Bronchial epithelial cell (primary cell): ENCODE measurements at regions not wholly inside any gene's neighbourhood (a gene's known extent, or its start where the extent isn't known, plus 50 kb on each side); places are given as distances from the start of the nearest gene placed in this dataset.

Source experiments
- DNase-seq: peaks from one replicate; pipeline ENCODE4 v3.0.0-alpha.2; 2010; ENCODE audit warnings: low read depth
- FAIRE-seq: peaks from 2 replicates; lab custom pipeline; 2011; peaks lifted over from hg19 to GRCh38; lab: Jason Lieb, UNC
- H3K27me3 ChIP-seq: 2 replicates; pipeline ENCODE4 v1.5.1; 2011; ENCODE audit warnings: low read length; ENCODE audit not compliant: control insufficient read depth, insufficient read depth
- H3K36me3 ChIP-seq: 2 replicates; pipeline ENCODE4 v1.5.1; 2011; ENCODE audit warnings: low read length; ENCODE audit not compliant: control insufficient read depth, insufficient read depth
- H3K4me3 ChIP-seq: 2 replicates; pipeline ENCODE4 v1.5.1; 2011; ENCODE audit warnings: mild to moderate bottlenecking, low read depth, low read length, control low read depth
- CTCF ChIP-seq: IDR thresholded peaks from 2 replicates; pipeline ENCODE4 v1.5.1; 2011; ENCODE audit warnings: mild to moderate bottlenecking, moderate library complexity, low read length, control low read depth, inconsistent platforms; ENCODE audit not compliant: insufficient read depth, severe bottlenecking

DNA sequence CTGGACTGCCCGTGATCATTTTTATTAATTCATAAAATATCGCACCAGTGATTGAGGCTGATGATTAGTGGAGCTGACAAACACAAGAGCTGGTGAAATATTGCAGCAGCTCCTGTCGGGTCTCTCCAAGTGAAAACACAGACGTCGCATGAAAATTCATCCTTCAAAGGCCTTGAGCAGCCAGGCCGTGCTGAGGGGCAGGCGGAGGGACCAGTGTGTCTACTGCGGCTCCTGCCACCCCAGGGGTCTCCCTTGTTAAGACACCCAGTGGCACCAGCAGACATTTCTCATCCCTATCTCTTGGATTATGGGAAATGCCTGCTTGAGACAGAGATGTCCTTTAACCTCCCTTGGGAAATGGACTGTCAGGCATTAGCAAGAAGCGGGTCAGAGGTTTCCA lies 289.4 kb upstream of the TLE3 start:
- Histone ChIP-seq H3K36me3 (no peaks in the 10 kb centered on the region), H3K27me3 (peaks cover 1% of the 10 kb centered on the region), H3K4me3 (no peak overlapping the region)
- DNase-seq, result no peak
- no peak for FAIRE-seq
- no peak for TF ChIP-seq CTCF

DNA sequence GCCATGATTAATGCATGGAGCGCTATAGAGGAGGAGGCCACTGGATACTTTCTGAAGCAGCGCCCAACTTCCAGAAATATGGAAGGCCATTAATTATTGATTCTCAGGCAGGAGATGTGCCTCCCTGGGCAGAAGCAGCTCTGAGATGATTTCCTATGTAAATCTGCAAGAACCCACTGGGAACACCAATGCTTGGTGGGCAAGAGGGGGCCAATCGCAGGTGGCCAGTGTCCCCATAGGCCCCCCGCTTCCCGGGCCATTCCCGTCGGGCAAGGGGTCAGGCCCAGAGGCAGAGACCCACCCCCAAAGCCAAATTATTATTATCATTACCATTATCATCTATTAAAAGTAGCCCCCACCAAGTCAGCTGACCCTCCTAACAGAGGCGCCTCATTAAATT lies 288.0 kb upstream of the TLE3 start:
- no peak for TF ChIP-seq CTCF
- Histone ChIP-seq H3K4me3 (no peak overlapping the region), H3K36me3 (no peaks in the 10 kb centered on the region), H3K27me3 (peaks cover 2% of the 10 kb centered on the region)
- FAIRE-seq, result no peak
- no peak for DNase-seq

DNA sequence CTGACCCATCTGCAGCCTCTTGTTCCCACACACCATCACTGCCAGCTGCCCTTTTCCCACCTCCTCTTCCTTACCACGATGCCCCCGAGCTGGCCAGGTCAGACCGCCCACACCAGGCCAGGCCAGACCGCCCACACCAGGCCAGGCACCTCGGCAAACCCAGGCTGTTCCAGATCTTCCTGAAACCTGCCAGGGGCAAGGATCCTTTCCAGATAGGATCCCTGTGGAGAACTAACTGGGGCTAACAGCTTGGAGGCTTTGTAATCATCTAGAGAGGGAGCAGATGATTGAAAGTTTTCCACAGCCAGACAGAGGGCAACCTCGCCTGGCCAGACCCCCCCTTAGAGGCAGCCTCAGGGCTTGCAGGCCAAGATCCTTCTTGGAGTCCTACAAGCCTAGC lies 287.3 kb upstream of the TLE3 start:
- FAIRE-seq (no peak), DNase-seq (no peak)
- no peak overlapping the region for H3K4me3 ChIP-seq
- peaks cover 3% of the 10 kb centered on the region for H3K27me3 ChIP-seq
- no peaks in the 10 kb centered on the region for H3K36me3 ChIP-seq
- no peak for TF ChIP-seq CTCF

DNA sequence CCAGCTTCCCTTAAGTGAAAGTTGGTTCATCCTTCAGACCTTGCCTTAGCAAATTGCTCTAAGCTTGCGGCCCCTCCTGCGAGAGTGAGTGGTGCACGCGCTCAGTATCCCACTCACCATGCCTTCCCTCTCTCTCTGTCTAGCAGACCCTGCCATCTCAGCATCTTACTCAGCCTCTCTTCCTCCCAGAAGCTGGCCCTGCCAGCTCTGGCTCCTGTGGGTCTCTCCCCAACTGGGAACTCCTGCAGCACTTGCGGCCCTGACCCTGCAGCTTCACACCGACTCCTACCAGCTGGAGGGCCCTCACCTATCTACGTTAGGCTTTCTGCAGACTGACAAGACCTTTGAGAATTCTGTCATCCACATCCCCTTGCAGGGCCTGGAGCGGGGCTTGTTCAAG lies 286.1 kb upstream of the TLE3 start:
- peaks cover 3% of the 10 kb centered on the region for H3K27me3 ChIP-seq
- DNase-seq, result no peak
- TF ChIP-seq CTCF, result no peak
- no peak overlapping the region for H3K4me3 ChIP-seq
- H3K36me3 ChIP-seq, result no peaks in the 10 kb centered on the region
- FAIRE-seq, result no peak

- H3K27me3 ChIP-seq, result peaks cover 3% of the 10 kb centered on the region
- H3K4me3 ChIP-seq, result no peak overlapping the region
- H3K36me3 ChIP-seq, result no peaks in the 10 kb centered on the region
- DNase-seq, result no peak
- no peak for FAIRE-seq
- no peak for TF ChIP-seq CTCF
These were observed 285.2 kb upstream of the TLE3 start for GRCh38 chr15:70382762-70383458.
